Osteoblast (primary cell): ENCODE measurements at regions not wholly inside any gene's neighbourhood (a gene's known extent, or its start where the extent isn't known, plus 50 kb on each side); places are given as distances from the start of the nearest gene placed in this dataset.
A peak's percentile ranks its signal among the peaks of the same experiment; 100 is the strongest.
"Not testable (repeated sequence)": the region's sequence is repeated elsewhere in the genome, so short reads cannot be mapped to it uniquely, and the experiment has no call there.

Experiments used
- DNase-seq: peaks from one replicate; pipeline ENCODE4 v3.0.0; 2011; ENCODE audit warnings: low spot score, mixed read lengths; ENCODE audit not compliant: insufficient read length; ENCODE audit errors: missing footprints
- H2AFZ ChIP-seq: 2 replicates; pipeline ENCODE4 v1.6.0; 2011; ENCODE audit warnings: mild to moderate bottlenecking, low read length
- H3K27ac ChIP-seq: 2 replicates; pipeline ENCODE4 v1.5.1; 2011; ENCODE audit warnings: mild to moderate bottlenecking, low read depth, low read length, moderate library complexity
- H3K27me3 ChIP-seq: 2 replicates; pipeline ENCODE4 v1.6.0; 2012; ENCODE audit warnings: mild to moderate bottlenecking, control low read depth, inconsistent platforms, low read length, moderate library complexity; ENCODE audit not compliant: insufficient read depth
- H3K36me3 ChIP-seq: 2 replicates; pipeline ENCODE4 v1.5.1; 2011; ENCODE audit warnings: mild to moderate bottlenecking, low read length, control low read depth, moderate library complexity; ENCODE audit not compliant: insufficient read depth
- H3K4me1 ChIP-seq: 2 replicates; pipeline ENCODE4 v1.5.1; 2011; ENCODE audit warnings: mild to moderate bottlenecking, low read length, control low read depth, moderate library complexity; ENCODE audit not compliant: insufficient read depth
- H3K4me2 ChIP-seq: 2 replicates; pipeline ENCODE4 v1.6.0; 2011; ENCODE audit warnings: mild to moderate bottlenecking, low read length; ENCODE audit not compliant: insufficient read depth
- H3K4me3 ChIP-seq: fragments of 200-600 bp; sonication (generic); 3 replicates; pipeline ENCODE4 v1.5.1; 2012; ENCODE audit warnings: mild to moderate bottlenecking, low read length, inconsistent platforms; ENCODE audit not compliant: insufficient read depth
- H3K79me2 ChIP-seq: 2 replicates; pipeline ENCODE4 v1.6.0; 2012; ENCODE audit warnings: mild to moderate bottlenecking, low read length, control low read depth, inconsistent platforms; ENCODE audit not compliant: insufficient read depth
- H3K9me3 ChIP-seq: 2 replicates; pipeline ENCODE4 v1.5.1; 2011; ENCODE audit warnings: low read depth, low read length, control low read depth
- H4K20me1 ChIP-seq: 2 replicates; pipeline ENCODE4 v1.6.0; 2012; ENCODE audit warnings: mild to moderate bottlenecking, low read length, control low read depth; ENCODE audit not compliant: insufficient read depth
- CTCF ChIP-seq: IDR thresholded peaks from 2 replicates; pipeline ENCODE4 v1.5.1; 2011; ENCODE audit warnings: mild to moderate bottlenecking, low read depth, low read length, moderate library complexity; ENCODE audit errors: extremely low read depth

- TF ChIP-seq CTCF = no peak
- Histone ChIP-seq H3K9me3 (no peaks in the 10 kb centered on the region), H4K20me1 (no peaks in the 10 kb centered on the region), H3K79me2 (no peaks in the 10 kb centered on the region), H3K4me2 (no peak overlapping the region), H3K4me1 (no peaks in the 10 kb centered on the region), H2AFZ (peak overlapping the region; percentile 69), H3K4me3 (no peak overlapping the region), H3K27ac (no peak overlapping the region), H3K36me3 (no peaks in the 10 kb centered on the region), H3K27me3 (no peaks in the 10 kb centered on the region)
- DNase-seq = no peak
Measured at GRCh38 chr15:36449084-36449661, 130.3 kb upstream of the CDIN1 start.

DNA sequence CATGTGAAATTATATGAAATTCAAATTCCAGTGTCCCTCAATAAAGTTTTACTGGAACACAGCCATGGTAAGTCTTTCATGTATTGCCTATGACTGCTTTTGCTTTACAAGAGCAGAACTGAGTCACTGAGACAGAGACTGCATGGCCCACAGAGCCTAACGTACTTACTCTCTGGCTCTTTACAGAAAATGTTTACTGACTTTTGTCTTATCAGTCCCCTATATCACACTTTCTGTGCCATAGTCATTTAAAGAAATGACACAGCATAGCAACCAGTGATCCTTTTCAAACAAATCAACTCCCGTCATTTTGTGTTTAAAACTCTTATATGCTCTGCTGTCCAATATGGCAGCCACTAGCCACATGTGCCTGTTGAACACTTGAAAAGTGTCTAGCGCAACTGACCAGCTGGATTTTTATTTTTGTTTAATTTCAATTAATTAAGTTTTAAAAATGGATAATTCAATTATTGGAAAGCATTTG, 129.7 kb upstream of the CDIN1 start:
- Histone ChIP-seq H3K79me2 (no peaks in the 10 kb centered on the region), H3K36me3 (no peaks in the 10 kb centered on the region), H3K9me3 (no peaks in the 10 kb centered on the region), H2AFZ (no peak overlapping the region), H3K27ac (no peak overlapping the region), H3K27me3 (no peaks in the 10 kb centered on the region), H3K4me3 (no peak overlapping the region), H3K4me1 (no peaks in the 10 kb centered on the region), H4K20me1 (no peaks in the 10 kb centered on the region), H3K4me2 (no peak overlapping the region)
- no peak for TF ChIP-seq CTCF
- no peak for DNase-seq

GRCh38 chr15:36454244-36454643, 125.2 kb upstream of the CDIN1 start:
- H2AFZ ChIP-seq, H3K27me3 ChIP-seq, DNase-seq, H4K20me1 ChIP-seq, H3K4me2 ChIP-seq, H3K27ac ChIP-seq, H3K79me2 ChIP-seq, H3K4me1 ChIP-seq, H3K36me3 ChIP-seq, H3K4me3 ChIP-seq, H3K9me3 ChIP-seq: not testable (repeated sequence)

DNA sequence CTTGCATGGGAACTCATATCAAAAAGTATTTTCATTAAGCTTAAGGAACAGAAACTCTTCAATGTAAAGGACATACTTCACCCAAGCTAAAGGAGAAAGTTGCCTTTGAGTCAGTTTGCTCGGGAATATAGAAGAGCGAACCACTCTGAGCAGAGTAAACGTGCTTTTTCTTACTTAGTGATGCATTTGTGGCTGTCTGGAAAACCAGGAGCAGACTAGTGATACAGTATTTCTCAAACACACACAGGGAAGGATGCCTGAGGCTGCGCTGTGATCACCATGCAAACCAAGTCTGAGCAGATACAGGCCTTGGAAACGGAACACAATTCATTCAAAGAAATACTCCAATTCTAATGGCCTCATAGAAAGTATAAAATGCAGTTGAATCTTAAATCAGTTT, 121.0 kb upstream of the CDIN1 start:
- no peaks in the 10 kb centered on the region for H3K79me2 ChIP-seq
- no peak overlapping the region for H3K27ac ChIP-seq
- H2AFZ ChIP-seq = peak overlapping the region; percentile 78
- H3K36me3 ChIP-seq = no peaks in the 10 kb centered on the region
- H3K4me2 ChIP-seq = peak overlapping the region; percentile 34
- no peaks in the 10 kb centered on the region for H3K4me1 ChIP-seq
- no peak for DNase-seq
- H3K9me3 ChIP-seq = no peaks in the 10 kb centered on the region
- H3K27me3 ChIP-seq = no peaks in the 10 kb centered on the region
- TF ChIP-seq CTCF = no peak
- no peaks in the 10 kb centered on the region for H4K20me1 ChIP-seq
- H3K4me3 ChIP-seq = no peak overlapping the region
